SK-N-SH (cell line): ENCODE measurements at regions not wholly inside any gene's neighbourhood (a gene's known extent, or its start where the extent isn't known, plus 50 kb on each side); places are given as distances from the start of the nearest gene placed in this dataset.

Experiments used
- CTCF ChIA-PET: fragments of 300-600, 350-600 bp; formaldehyde crosslinking; extraction: SDS; loops from one replicate; lab custom pipeline; 2021; lab: Yijun Ruan, JAX
- POLR2A ChIA-PET: fragments of 350-600 bp; sonication (Branson Sonifier 250); formaldehyde crosslinking; extraction: SDS; loops from one replicate; lab custom pipeline; 2020; ENCODE audit warnings: antibody characterized with exemption, inconsistent platforms; lab: Yijun Ruan, JAX
- DNase-seq: peaks from one replicate; pipeline ENCODE4 v3.0.0; 2012
- H2AFZ ChIP-seq: fragments of 200-600 bp; sonication (generic); 2 replicates; pipeline ENCODE4 v1.8.1; 2016; ENCODE audit warnings: antibody characterized with exemption, mild to moderate bottlenecking, low read depth
- H3F3A ChIP-seq: fragments of 200-600 bp; sonication (generic); replicated peaks from 2 replicates; pipeline ENCODE3; 2016; ENCODE audit warnings: antibody characterized with exemption, mild to moderate bottlenecking; ENCODE audit not compliant: insufficient read depth
- H3K27ac ChIP-seq, 2 experiments: fragments of 200-500 bp in 1 of 2; fragments of 200-600 bp in 1 of 2; sonication (Bioruptor generic) in 1 of 2; sonication (generic), shearing (Covaris generic) in 1 of 2; 2 replicates each; pipeline versions ENCODE4 v1.5.1 to v1.6.1; 2014 to 2016; ENCODE audit warnings: low read depth in 2 of 2, inconsistent platforms in 1 of 2, low read length in 1 of 2, mild to moderate bottlenecking in 1 of 2, mixed read lengths in 1 of 2
- H3K27me3 ChIP-seq: fragments of 200-600 bp; sonication (generic), shearing (Covaris generic); 2 replicates; pipeline ENCODE4 v1.6.1; 2016; ENCODE audit warnings: mixed run types; ENCODE audit not compliant: insufficient read depth
- H3K36me3 ChIP-seq, 2 experiments: fragments of 200-500 bp in 1 of 2; fragments of 200-600 bp in 1 of 2; sonication (Bioruptor generic) in 1 of 2; sonication (generic) in 1 of 2; replicated peaks in 1 of 2; 2 replicates each; pipeline versions ENCODE3 to v1.5.1; 2014 to 2016; ENCODE audit warnings: low read length in 1 of 2, mild to moderate bottlenecking in 1 of 2; ENCODE audit not compliant: insufficient read depth in 2 of 2, control insufficient read depth in 1 of 2
- H3K4me1 ChIP-seq, 2 experiments: fragments of 200-500 bp in 1 of 2; fragments of 200-600 bp in 1 of 2; sonication (Bioruptor generic) in 1 of 2; sonication (generic), shearing (Covaris generic) in 1 of 2; 2 replicates each; pipeline versions ENCODE4 v1.5.1 to v1.6.1; 2014 to 2016; ENCODE audit warnings: low read depth in 1 of 2, low read length in 1 of 2, mixed run types in 1 of 2; ENCODE audit not compliant: insufficient read depth in 2 of 2, control insufficient read depth in 1 of 2
- H3K4me2 ChIP-seq: fragments of 200-600 bp; sonication (generic), shearing (Covaris generic); 2 replicates; pipeline ENCODE4 v1.6.1; 2017; ENCODE audit warnings: mixed run types
- H3K4me3 ChIP-seq, 2 experiments: fragments of 200-500 bp in 1 of 2; fragments of 200-600 bp in 1 of 2; sonication (Bioruptor generic) in 1 of 2; sonication (generic), shearing (Covaris generic) in 1 of 2; 2 replicates each; pipeline versions ENCODE4 v1.5.1 to v1.8.1; 2014 to 2016; ENCODE audit warnings: low read depth in 2 of 2, inconsistent platforms in 1 of 2, low read length in 1 of 2, mild to moderate bottlenecking in 1 of 2, mixed read lengths in 1 of 2, moderate library complexity in 1 of 2
- H3K79me2 ChIP-seq: fragments of 200-600 bp; sonication (generic); 2 replicates; pipeline ENCODE4 v1.8.1; 2017; ENCODE audit warnings: mild to moderate bottlenecking; ENCODE audit not compliant: insufficient read depth
- H3K9ac ChIP-seq: fragments of 200-600 bp; sonication (generic); 2 replicates; pipeline ENCODE4 v1.6.1; 2017; ENCODE audit warnings: mixed run types
- H3K9me2 ChIP-seq: fragments of 200-600 bp; sonication (generic); 2 replicates; pipeline ENCODE4 v1.6.1; 2017; ENCODE audit warnings: mixed run types
- H3K9me3 ChIP-seq: fragments of 200-600 bp; sonication (generic); 2 replicates; pipeline ENCODE4 v1.6.1; 2017; ENCODE audit warnings: mixed run types, mild to moderate bottlenecking, moderate library complexity
- H4K20me1 ChIP-seq: fragments of 200-600 bp; sonication (generic); 2 replicates; pipeline ENCODE4 v1.6.1; 2017; ENCODE audit warnings: mild to moderate bottlenecking, mixed run types; ENCODE audit not compliant: insufficient read depth
- CHD2 ChIP-seq: fragments of 150-350 bp; IDR thresholded peaks from 2 replicates; pipeline ENCODE4 v1.6.1; 2018; ENCODE audit warnings: low read length; ENCODE audit not compliant: partially characterized antibody
- ELF1 ChIP-seq: IDR thresholded peaks from 2 replicates; pipeline ENCODE4 v1.4.0; 2012
- EZH2phosphoT487 ChIP-seq: fragments of 200-600 bp; sonication (generic); IDR thresholded peaks from 2 replicates; pipeline ENCODE4 v1.6.1; 2017; ENCODE audit warnings: low read depth, mixed run types, mild to moderate bottlenecking, antibody characterized with exemption, moderate library complexity, borderline replicate concordance
- FOSL2 ChIP-seq: IDR thresholded peaks from 2 replicates; pipeline ENCODE4 v1.4.0; 2012; ENCODE audit warnings: low read depth, mild to moderate bottlenecking, moderate library complexity, borderline replicate concordance
- FOXJ3 ChIP-seq: sonication (generic); formaldehyde crosslinking; IDR thresholded peaks from 2 replicates; pipeline ENCODE4 v1.5.1; 2020; ENCODE audit warnings: mild to moderate bottlenecking, missing genetic modification reagents
- FOXM1 ChIP-seq: IDR thresholded peaks from 2 replicates; pipeline ENCODE4 v1.4.0; 2012; ENCODE audit warnings: low read depth, mild to moderate bottlenecking
- GABPA ChIP-seq: IDR thresholded peaks from 2 replicates; pipeline ENCODE4 v1.4.0; 2012; ENCODE audit warnings: low read depth, mild to moderate bottlenecking
- MEF2A ChIP-seq: IDR thresholded peaks from 2 replicates; pipeline ENCODE4 v1.4.0; 2012; ENCODE audit warnings: low read depth, borderline replicate concordance
- NRF1 ChIP-seq: IDR thresholded peaks from 2 replicates; pipeline ENCODE4 v1.6.1; 2012; ENCODE audit warnings: low read depth, mild to moderate bottlenecking, low read length
- POLR2AphosphoS5 ChIP-seq: IDR thresholded peaks from 2 replicates; pipeline ENCODE4 v1.6.1; 2012; ENCODE audit warnings: low read depth, low read length
- REST ChIP-seq: IDR thresholded peaks from 2 replicates; pipeline ENCODE4 v1.6.1; 2012; ENCODE audit warnings: mild to moderate bottlenecking, low read depth, low read length, moderate library complexity
- RFX5 ChIP-seq: IDR thresholded peaks from 2 replicates; pipeline ENCODE4 v1.6.1; 2012; ENCODE audit warnings: mild to moderate bottlenecking, improper control_type of control experiment, low read length
- SMC3 ChIP-seq: IDR thresholded peaks from 2 replicates; pipeline ENCODE4 v1.6.1; 2012; ENCODE audit warnings: low read depth, low read length, improper control_type of control experiment
- USF2 ChIP-seq: fragments of 150-350 bp; IDR thresholded peaks from 2 replicates; pipeline ENCODE4 v1.6.1; 2017; ENCODE audit warnings: antibody characterized with exemption, low read length, low read depth, borderline replicate concordance
- YY1 ChIP-seq: IDR thresholded peaks from 2 replicates; pipeline ENCODE4 v1.4.0; 2012; ENCODE audit warnings: low read depth, mild to moderate bottlenecking
- ZBTB33 ChIP-seq: IDR thresholded peaks from 2 replicates; pipeline ENCODE4 v1.4.0; 2012; ENCODE audit warnings: low read depth, borderline replicate concordance
- whole genome bisulfite sequencing: methylation state at CpG from one replicate; pipeline ENCODE4 v1.1.6; 2017; ENCODE audit warnings: low lambda C conversion rate; 5-methylcytosine and 5-hydroxymethylcytosine counted together
- TF ChIP-seq, protein P1 (sequence below): IDR thresholded peaks from 2 replicates; pipeline ENCODE4 v1.4.0; 2012; ENCODE audit warnings: low read depth
- TF ChIP-seq, protein P2 (sequence below): IDR thresholded peaks from 2 replicates; pipeline ENCODE4 v1.4.0; 2012; ENCODE audit warnings: low read depth, borderline replicate concordance
- TF ChIP-seq, protein P3 (sequence below): IDR thresholded peaks from 2 replicates; pipeline ENCODE4; 2012

GRCh38 chr18:56003009-56003719 lies 415.2 kb upstream of the TCF4 start:
- H3K36me3 ChIP-seq: no peaks in the 10 kb centered on the region
- H3K27ac ChIP-seq: no peak overlapping the region
- DNase-seq: no peak
- POLR2A ChIA-PET: no interaction called here
- no peaks in the 10 kb centered on the region for H4K20me1 ChIP-seq
- H3K9ac ChIP-seq: no peak overlapping the region
- no peaks in the 10 kb centered on the region for H3F3A ChIP-seq
- CTCF ChIA-PET: no interaction called here
- H3K4me3 ChIP-seq: no peak overlapping the region
- H2AFZ ChIP-seq: no peak overlapping the region
- no peaks in the 10 kb centered on the region for H3K79me2 ChIP-seq
- H3K4me1 ChIP-seq: peaks cover under 1 to 6% of the 10 kb centered on the region in 2 experiments; a peak in 3 of 4 replicates
- no peaks in the 10 kb centered on the region for H3K27me3 ChIP-seq
- no peaks in the 10 kb centered on the region; the same call in 1 of the 2 replicates for H3K9me2 ChIP-seq
- H3K4me2 ChIP-seq: no peak overlapping the region
- no peaks in the 10 kb centered on the region for H3K9me3 ChIP-seq
- WGBS: 82% methylated on average over 1 of the region's 1 CpG
- TF ChIP-seq MEF2A: no peak
- TF ChIP-seq, protein P1, sequence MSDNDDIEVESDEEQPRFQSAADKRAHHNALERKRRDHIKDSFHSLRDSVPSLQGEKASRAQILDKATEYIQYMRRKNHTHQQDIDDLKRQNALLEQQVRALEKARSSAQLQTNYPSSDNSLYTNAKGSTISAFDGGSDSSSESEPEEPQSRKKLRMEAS: no peak

DNA sequence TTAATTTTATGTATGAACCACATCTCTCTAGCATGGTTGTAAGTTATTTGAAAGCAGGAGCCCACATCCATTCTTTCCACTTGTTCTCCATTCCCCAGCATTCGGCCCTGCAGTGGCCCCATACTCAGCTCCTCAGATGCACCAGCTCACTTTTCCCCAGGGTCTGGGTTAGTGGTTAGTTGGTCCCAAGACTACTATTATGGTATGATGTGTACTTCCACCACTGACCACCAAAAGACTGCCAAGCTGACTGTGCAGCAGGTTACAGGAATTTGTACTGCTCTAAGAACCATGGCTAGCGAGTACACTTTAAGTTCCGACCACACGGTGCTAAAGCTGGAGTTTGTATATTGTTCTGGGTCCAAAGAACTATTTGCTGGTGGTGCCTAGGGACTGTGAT lies 413.6 kb upstream of the TCF4 start:
- Histone ChIP-seq H3K27me3 (no peaks in the 10 kb centered on the region), H3K9me2 (no peaks in the 10 kb centered on the region), H3K36me3 (no peaks in the 10 kb centered on the region), H3K9me3 (no peaks in the 10 kb centered on the region), H3F3A (no peaks in the 10 kb centered on the region), H3K4me2 (no peak overlapping the region), H4K20me1 (no peaks in the 10 kb centered on the region), H3K79me2 (no peaks in the 10 kb centered on the region), H3K4me1 (peaks cover 5 to 12% of the 10 kb centered on the region in 2 experiments; a peak in 3 of 4 replicates), H3K4me3 (no peak overlapping the region), H2AFZ (no peak overlapping the region), H3K27ac (no peak overlapping the region), H3K9ac (no peak overlapping the region)
- 91% methylated on average over 4 of the region's 4 CpGs for WGBS
- CTCF ChIA-PET: interaction anchor here (1.0 to 1.4 kb wide), 2 partner anchors 357 to 767 kb away, joined by 3 read pairs; no protein-coding TSS in a partner anchor
- DNase-seq: no peak
- POLR2A ChIA-PET: no interaction called here
- TF ChIP-seq EZH2phosphoT487: no peak
- TF ChIP-seq USF2: no peak
- no peak for TF ChIP-seq NRF1
- TF ChIP-seq CHD2: no peak
- TF ChIP-seq FOXJ3 (CRISPR knock-in tag): no peak
- no peak for TF ChIP-seq POLR2AphosphoS5
- TF ChIP-seq, protein P2, sequence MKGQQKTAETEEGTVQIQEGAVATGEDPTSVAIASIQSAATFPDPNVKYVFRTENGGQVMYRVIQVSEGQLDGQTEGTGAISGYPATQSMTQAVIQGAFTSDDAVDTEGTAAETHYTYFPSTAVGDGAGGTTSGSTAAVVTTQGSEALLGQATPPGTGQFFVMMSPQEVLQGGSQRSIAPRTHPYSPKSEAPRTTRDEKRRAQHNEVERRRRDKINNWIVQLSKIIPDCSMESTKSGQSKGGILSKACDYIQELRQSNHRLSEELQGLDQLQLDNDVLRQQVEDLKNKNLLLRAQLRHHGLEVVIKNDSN: no peak
- TF ChIP-seq ELF1: no peak
- no peak for TF ChIP-seq GABPA
- TF ChIP-seq, protein P3, sequence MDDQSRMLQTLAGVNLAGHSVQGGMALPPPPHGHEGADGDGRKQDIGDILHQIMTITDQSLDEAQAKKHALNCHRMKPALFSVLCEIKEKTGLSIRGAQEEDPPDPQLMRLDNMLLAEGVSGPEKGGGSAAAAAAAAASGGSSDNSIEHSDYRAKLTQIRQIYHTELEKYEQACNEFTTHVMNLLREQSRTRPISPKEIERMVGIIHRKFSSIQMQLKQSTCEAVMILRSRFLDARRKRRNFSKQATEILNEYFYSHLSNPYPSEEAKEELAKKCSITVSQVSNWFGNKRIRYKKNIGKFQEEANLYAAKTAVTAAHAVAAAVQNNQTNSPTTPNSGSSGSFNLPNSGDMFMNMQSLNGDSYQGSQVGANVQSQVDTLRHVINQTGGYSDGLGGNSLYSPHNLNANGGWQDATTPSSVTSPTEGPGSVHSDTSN: no peak
- TF ChIP-seq FOSL2: no peak
- no peak for TF ChIP-seq ZBTB33
- no peak for TF ChIP-seq RFX5
- no peak for TF ChIP-seq FOXM1
- TF ChIP-seq MEF2A: no peak
- no peak for TF ChIP-seq YY1
- TF ChIP-seq REST: no peak
- no peak for TF ChIP-seq SMC3
